NCI-H748 (cell line): ENCODE measurements at regions not wholly inside any gene's neighbourhood (a gene's known extent, or its start where the extent isn't known, plus 50 kb on each side); places are given as distances from the start of the nearest gene placed in this dataset.

Experiments used
- DNase-seq: peaks from one replicate; lab custom pipeline; 2025; ENCODE audit not compliant: unreplicated experiment; lab: John Stamatoyannopoulos, UW

- DNase-seq = no peak
Measured at GRCh38 chr17:34155947-34156346, 99.1 kb upstream of the CCL2 start.

GRCh38 chr17:34156401-34156740 is 98.7 kb upstream of the CCL2 start:
- no peak for DNase-seq

GRCh38 chr17:34156741-34157589 is 98.1 kb upstream of the CCL2 start:
- no peak for DNase-seq

- no peak for DNase-seq
Measured at GRCh38 chr17:34161690-34162089, 93.4 kb upstream of the CCL2 start.

GRCh38 chr17:34163123-34163522 is 92.0 kb upstream of the CCL2 start:
- no peak for DNase-seq

GRCh38 chr17:34163646-34164045 is 91.4 kb upstream of the CCL2 start:
- DNase-seq = peak; percentile 39

GRCh38 chr17:34164837-34165236 is 90.2 kb upstream of the CCL2 start:
- no peak for DNase-seq

- DNase-seq = no peak
Measured at GRCh38 chr17:34166352-34166751, 88.7 kb upstream of the CCL2 start.

- peak; percentile 41 for DNase-seq
Measured at GRCh38 chr17:34167354-34167753, 87.7 kb upstream of the CCL2 start.

- DNase-seq = no peak
Measured at GRCh38 chr17:34168989-34169388, 86.1 kb upstream of the CCL2 start.

- DNase-seq = no peak
Measured at GRCh38 chr17:34169496-34169895, 85.6 kb upstream of the CCL2 start.

- peak; percentile 60 for DNase-seq
Measured at GRCh38 chr17:34171245-34171818, 83.8 kb upstream of the CCL2 start.

GRCh38 chr17:34172390-34172918 is 82.6 kb upstream of the CCL2 start:
- DNase-seq = no peak

GRCh38 chr17:34173241-34173640 is 81.8 kb upstream of the CCL2 start:
- DNase-seq = no peak

GRCh38 chr17:34174496-34174895 is 80.6 kb upstream of the CCL2 start:
- DNase-seq = no peak

GRCh38 chr17:34176440-34176839 is 78.6 kb upstream of the CCL2 start:
- DNase-seq = no peak

- peak; percentile 29 for DNase-seq
Measured at GRCh38 chr17:34177642-34178041, 77.4 kb upstream of the CCL2 start.

- peak; percentile 29 for DNase-seq
Measured at GRCh38 chr17:34178092-34178491, 77.0 kb upstream of the CCL2 start.

GRCh38 chr17:34182036-34182803 is 72.9 kb upstream of the CCL2 start:
- no peak for DNase-seq

GRCh38 chr17:34195987-34196386 is 59.1 kb upstream of the CCL2 start:
- DNase-seq = no peak

- no peak for DNase-seq
Measured at GRCh38 chr17:34198519-34198918, 56.6 kb upstream of the CCL2 start.

- DNase-seq = no peak
Measured at GRCh38 chr17:34199454-34199853, 55.6 kb upstream of the CCL2 start.
